SK-N-MC (cell line): ENCODE measurements at regions not wholly inside any gene's neighbourhood (a gene's known extent, or its start where the extent isn't known, plus 50 kb on each side); places are given as distances from the start of the nearest gene placed in this dataset.

Source experiments
- EZH2 ChIP-seq: fragments of 200-600 bp; sonication (generic); IDR thresholded peaks from one replicate; pipeline ENCODE4 v1.6.1; 2017; ENCODE audit warnings: antibody characterized with exemption
- FOXP2 ChIP-seq: optimal IDR thresholded peaks from 2 replicates; pipeline ENCODE3; 2011; ENCODE audit warnings: mild to moderate bottlenecking, moderate library complexity; ENCODE audit not compliant: insufficient read depth; ENCODE audit errors: extremely low read length, control extremely low read depth
- POLR2AphosphoS5 ChIP-seq: IDR thresholded peaks from 2 replicates; pipeline ENCODE4 v1.6.1; 2012; ENCODE audit warnings: mild to moderate bottlenecking, low read depth, low read length, borderline replicate concordance

GRCh38 chr4:123936621-123937043 lies 540.0 kb downstream of the SPRY1 start:
- TF ChIP-seq FOXP2 (no peak), POLR2AphosphoS5 (no peak; the same call in 1 of the 2 replicates), EZH2 (no peak)
